GM12864 (cell line): ENCODE measurements at regions not wholly inside any gene's neighbourhood (a gene's known extent, or its start where the extent isn't known, plus 50 kb on each side); places are given as distances from the start of the nearest gene placed in this dataset.
"Not testable (repeated sequence)": the region's sequence is repeated elsewhere in the genome, so short reads cannot be mapped to it uniquely, and the experiment has no call there.

Experiments used
- DNase-seq: peaks from one replicate; pipeline ENCODE4 v3.0.0-alpha.2; 2011; ENCODE audit warnings: low read depth
- H3K4me3 ChIP-seq: 2 replicates; pipeline ENCODE4 v1.5.1; 2011; ENCODE audit warnings: mild to moderate bottlenecking, low read depth, low read length, control low read depth
- TF ChIP-seq, protein P1 (sequence below): IDR thresholded peaks from 2 replicates; pipeline ENCODE4 v1.5.1; 2011; ENCODE audit warnings: low read depth, mild to moderate bottlenecking, moderate library complexity, low read length, control low read depth, inconsistent platforms; ENCODE audit errors: missing control alignments

- TF ChIP-seq, protein P1, sequence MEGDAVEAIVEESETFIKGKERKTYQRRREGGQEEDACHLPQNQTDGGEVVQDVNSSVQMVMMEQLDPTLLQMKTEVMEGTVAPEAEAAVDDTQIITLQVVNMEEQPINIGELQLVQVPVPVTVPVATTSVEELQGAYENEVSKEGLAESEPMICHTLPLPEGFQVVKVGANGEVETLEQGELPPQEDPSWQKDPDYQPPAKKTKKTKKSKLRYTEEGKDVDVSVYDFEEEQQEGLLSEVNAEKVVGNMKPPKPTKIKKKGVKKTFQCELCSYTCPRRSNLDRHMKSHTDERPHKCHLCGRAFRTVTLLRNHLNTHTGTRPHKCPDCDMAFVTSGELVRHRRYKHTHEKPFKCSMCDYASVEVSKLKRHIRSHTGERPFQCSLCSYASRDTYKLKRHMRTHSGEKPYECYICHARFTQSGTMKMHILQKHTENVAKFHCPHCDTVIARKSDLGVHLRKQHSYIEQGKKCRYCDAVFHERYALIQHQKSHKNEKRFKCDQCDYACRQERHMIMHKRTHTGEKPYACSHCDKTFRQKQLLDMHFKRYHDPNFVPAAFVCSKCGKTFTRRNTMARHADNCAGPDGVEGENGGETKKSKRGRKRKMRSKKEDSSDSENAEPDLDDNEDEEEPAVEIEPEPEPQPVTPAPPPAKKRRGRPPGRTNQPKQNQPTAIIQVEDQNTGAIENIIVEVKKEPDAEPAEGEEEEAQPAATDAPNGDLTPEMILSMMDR: no peak
- no peak for DNase-seq
- no peak overlapping the region for H3K4me3 ChIP-seq
Observed at GRCh38 chr11:115636753-115637527, 132.7 kb upstream of the CADM1 start.

GRCh38 chr11:115633977-115634376 is 129.8 kb upstream of the CADM1 start:
- DNase-seq, H3K4me3 ChIP-seq: not testable (repeated sequence)

DNA sequence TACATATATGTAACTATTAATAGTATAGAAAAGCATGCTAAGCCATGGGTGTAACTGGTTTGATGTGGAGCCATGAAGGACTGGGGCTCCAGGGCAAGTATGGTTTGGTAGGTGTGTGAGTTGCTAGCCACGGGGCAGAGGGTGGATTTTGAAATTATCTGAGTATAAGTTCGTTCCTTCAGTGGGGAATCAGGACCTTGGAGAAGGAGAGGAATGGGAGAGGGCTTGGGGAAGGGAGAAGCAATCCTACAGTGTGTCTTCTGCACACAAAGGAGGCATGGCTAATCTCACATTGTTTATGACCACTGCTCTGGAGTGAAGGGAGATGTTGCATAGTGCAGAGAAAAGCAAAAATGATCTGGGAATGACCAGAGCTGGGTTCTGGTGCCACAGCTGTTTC is 127.8 kb upstream of the CADM1 start:
- TF ChIP-seq, protein P1: no peak
- no peak overlapping the region for H3K4me3 ChIP-seq
- no peak for DNase-seq

DNA sequence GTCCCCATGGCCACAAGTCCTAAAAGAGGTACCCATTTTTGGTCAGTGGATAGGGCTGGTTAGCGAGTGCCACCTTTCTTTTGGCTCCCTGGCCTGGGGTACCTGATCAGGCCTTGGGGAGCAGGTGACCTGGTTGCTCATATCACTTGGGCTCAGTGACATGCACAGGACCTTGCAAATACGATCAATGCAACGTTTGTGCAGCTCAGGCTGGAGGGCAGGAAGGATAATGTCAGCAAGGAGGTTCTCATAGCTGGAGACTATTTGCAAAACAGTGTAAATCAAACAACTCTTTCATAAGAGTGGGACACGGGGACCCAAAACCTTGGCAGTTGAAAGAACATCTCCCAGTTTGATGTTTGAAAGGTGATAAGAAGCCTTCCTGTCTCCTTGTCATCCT is 127.4 kb upstream of the CADM1 start:
- TF ChIP-seq, protein P1: no peak
- DNase-seq: no peak
- no peak overlapping the region for H3K4me3 ChIP-seq

- DNase-seq: no peak
- TF ChIP-seq, protein P1: no peak
- no peak overlapping the region for H3K4me3 ChIP-seq
Observed at GRCh38 chr11:115630214-115630613, 126.0 kb upstream of the CADM1 start.

DNA sequence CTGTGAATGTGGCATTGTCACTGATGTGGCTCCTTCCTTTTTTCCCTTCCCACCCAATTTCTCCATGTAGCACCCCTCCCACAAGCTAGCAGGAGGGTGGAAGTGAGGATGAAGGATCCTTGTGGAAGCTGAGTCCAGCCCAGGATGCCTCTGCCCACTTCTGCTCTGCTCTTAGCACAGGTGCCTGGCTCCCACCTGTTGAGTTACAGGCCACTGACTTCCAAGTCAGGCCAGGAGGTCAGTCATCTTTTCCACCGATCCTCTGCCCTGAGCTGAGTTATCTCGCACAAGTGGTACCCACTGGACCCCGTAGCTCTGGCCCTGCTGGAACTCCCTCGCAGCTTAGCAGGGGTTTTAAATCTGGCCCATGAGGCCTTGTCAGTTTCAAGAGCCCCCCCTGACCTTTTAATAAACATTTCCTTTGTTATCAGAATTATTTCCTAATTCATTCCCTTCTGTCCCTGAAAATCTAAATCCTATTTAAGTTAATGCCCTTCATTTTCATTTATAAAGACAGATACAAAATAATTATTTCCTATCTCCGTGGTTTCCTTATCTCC is 125.3 kb upstream of the CADM1 start:
- TF ChIP-seq, protein P1: no peak
- no peak for DNase-seq
- H3K4me3 ChIP-seq: no peak overlapping the region

GRCh38 chr11:115627666-115628460 is 123.6 kb upstream of the CADM1 start:
- DNase-seq: no peak
- H3K4me3 ChIP-seq: no peak overlapping the region
- TF ChIP-seq, protein P1: no peak
